HG02588 (cell line): ENCODE measurements at regions not wholly inside any gene's neighbourhood (a gene's known extent, or its start where the extent isn't known, plus 50 kb on each side); places are given as distances from the start of the nearest gene placed in this dataset.

Experiments used
- ATAC-seq: cut with Tn5 transposase; IDR thresholded peaks from one replicate; pipeline ENCODE4 v1.9.1; 2021; ENCODE audit warnings: mild to moderate bottlenecking, moderate library complexity; ENCODE audit not compliant: unreplicated experiment

DNA sequence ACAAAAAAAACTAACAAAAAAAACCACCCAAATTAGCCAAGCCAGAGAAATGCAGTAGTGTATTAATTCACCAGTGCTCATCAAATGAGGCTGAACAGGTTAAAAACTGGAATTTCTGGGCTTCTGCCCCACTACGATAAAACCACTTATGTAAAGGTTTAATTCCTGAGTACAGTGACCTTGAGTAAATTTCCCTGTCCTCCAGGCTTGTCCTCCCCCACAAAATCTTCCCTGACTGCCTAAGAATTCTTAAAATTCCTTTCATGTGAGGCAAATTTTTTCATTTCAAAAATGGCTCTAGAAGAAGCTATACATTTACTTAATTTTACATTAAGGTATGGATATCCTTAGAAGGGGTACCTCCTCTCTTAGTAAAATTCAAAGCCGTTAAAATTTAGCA is 80.1 kb upstream of the ID4 start:
- no peak for ATAC-seq

DNA sequence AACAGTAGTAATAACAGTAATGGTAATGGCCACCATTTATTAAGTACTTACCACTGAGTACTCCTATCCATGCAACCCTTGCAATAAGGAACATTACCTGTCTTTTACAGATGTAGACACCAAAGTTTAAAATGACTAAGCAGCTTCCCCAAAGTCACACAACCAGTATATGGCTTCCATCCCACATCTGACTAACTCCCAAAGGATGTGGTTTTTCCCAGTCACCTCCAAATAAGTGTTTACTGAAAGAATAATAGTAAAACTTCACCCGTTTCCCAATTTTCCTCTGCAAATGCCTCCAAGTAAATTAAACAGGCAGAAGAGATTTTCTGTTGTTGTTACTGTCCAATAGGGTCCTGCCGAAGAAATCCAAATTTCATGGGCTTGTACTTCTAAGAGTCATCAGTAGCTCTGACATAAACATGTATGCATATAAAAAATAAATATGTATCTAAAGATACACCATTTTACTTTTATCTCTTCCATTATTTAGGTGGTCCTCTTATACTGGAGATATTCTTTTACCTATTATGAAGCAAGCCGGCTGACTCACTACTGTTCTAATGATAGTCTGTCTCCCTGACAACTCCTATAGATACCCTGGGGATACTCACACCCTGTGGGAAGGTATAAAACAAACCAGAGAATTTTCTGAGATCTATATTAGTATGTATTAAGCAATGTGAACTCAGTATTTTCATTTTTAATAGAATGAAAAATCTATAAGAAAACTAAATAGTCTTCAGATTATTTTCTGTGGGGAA is 77.9 kb upstream of the ID4 start:
- no peak for ATAC-seq

DNA sequence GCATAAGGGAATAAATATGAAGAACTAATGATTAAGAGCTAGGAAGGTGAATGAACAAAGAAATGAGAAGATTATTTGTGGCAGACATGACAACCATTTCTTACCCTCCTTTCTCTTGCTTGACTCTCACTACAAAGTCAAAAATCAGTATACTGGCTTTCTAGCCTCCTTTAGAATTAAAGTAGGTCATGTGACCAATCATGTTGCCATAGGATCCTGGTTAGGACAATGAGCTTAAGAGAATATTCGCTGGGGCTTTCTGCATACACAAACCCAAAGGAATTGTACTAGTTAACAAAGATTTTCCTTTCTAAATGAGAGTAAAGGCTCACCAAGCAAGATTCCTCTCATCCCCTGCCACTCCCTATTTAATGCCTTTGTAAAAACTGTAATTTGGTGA is 76.0 kb upstream of the ID4 start:
- no peak for ATAC-seq

DNA sequence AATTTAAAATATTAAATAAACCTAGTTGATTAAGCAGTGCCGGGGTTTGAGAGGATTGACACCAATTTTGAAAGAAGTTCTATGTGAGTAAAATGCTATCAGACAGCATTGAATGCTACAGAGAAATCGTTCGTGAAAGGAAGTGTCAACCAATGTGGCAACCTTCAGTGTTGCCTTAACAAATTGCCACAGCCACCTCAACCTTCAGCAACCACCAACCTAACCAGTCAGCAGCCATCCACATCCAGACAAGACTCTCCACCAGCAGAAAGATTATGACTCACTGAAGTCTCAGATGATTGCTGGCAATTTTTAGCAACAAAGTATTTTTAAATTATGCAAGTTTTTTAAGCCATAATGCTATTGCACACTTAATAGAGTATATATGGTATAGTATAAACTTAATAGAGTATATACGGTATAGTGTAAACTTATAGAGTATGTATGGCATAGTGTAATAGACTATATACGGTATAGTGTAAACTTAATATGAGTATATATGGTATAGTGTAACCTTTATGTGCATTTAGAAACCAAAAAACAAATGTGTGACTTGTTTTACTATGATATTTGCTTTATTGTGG is 65.3 kb upstream of the ID4 start:
- ATAC-seq, result no peak

DNA sequence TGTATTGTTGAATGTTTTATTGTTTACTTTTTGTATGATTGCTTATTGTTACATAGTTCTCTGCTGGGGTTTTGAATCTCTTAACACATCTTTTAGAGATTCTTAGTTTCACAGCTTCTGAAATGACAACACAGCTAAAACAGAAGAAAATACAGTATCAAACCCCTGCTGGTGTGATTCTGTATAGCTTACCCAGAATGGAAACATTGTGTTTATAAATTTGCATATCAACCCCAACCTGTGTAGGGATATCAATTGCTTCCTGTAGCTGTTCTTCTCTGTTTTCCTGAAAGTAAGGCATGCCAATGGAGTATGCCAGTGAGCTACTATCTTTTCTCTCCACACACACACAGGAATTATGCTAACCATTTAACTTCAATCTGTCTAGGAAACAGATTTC is 64.3 kb upstream of the ID4 start:
- no peak for ATAC-seq

DNA sequence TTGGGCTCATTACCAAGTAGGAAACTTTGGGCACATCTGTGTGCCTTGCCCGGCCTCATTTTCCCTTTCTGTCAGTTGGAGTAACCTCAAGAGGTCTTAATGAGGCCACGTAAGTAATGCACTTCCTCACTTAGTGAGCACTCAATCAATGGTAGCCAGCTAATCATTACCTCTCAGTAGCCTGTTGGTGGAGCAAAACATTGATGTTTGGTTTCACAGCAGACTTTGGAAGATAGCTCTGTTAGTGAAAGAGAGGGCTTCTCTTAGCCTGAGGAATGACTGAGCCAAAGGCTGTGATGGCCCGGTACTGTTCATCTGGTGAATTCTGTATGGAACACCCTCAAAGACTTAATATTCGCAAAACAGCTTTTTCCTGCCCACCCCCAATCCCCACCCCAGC is 55.9 kb upstream of the ID4 start:
- no peak for ATAC-seq

DNA sequence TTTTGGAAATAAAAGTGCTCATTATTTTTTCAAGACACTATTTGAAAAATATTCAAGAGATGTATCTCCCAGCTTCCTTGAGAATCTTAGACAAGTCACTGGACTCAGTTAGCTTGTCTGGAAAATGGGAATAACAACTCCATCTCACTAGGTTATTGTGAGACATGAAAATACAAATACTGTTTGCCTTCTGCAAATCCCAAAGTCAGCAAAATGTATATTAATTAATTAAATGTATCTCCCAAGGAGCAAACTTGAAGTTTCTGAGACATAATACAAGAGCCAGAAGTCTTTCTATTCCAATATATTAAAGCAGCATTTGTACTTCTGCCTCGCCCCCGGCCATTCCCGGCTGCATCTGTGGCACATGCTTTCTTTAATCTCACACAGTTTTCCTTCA is 54.6 kb upstream of the ID4 start:
- ATAC-seq, result no peak
